ENCODE measurements at regions not wholly inside any gene's neighbourhood (a gene's known extent, or its start where the extent isn't known, plus 50 kb on each side); places are given as distances from the start of the nearest gene placed in this dataset.

- TF ChIP-seq CTCF (IDR thresholded peaks at IDR 0.05): no peak
- TF ChIP-seq POLR2AphosphoS5 (IDR thresholded peaks at IDR 0.05): no peak
- TF ChIP-seq POLR2A (IDR thresholded peaks at IDR 0.05): no peak
Measured at GRCh38 chr10:123943307-123943706, 51.7 kb upstream of the CPXM2 start.
